AG04450 (cell line): ENCODE measurements at regions not wholly inside any gene's neighbourhood (a gene's known extent, or its start where the extent isn't known, plus 50 kb on each side); places are given as distances from the start of the nearest gene placed in this dataset.
"Not testable (repeated sequence)": the region's sequence is repeated elsewhere in the genome, so short reads cannot be mapped to it uniquely, and the experiment has no call there.

Experiments used
- CTCF ChIA-PET: fragments of 300-600, 350-600 bp; formaldehyde crosslinking; extraction: SDS; loops from one replicate; lab custom pipeline; 2022; ENCODE audit warnings: antibody characterized with exemption, inconsistent platforms; lab: Charles Lee
- POLR2A ChIA-PET: fragments of 350-600 bp; formaldehyde crosslinking; extraction: SDS; loops from one replicate; lab custom pipeline; 2021; ENCODE audit warnings: antibody characterized with exemption, inconsistent platforms; lab: Yijun Ruan, JAX
- DNase-seq: peaks from one replicate; pipeline ENCODE4 v3.0.0-alpha.2; 2011; ENCODE audit warnings: low read depth, low spot score
- H3K27ac ChIP-seq: one replicate; pipeline ENCODE4 v1.5.1; 2012; ENCODE audit warnings: low read depth, low read length, control low read depth
- H3K27me3 ChIP-seq: one replicate; pipeline ENCODE4 v1.6.0; 2012; ENCODE audit warnings: low read length; ENCODE audit not compliant: control insufficient read depth, insufficient read depth
- H3K4me3 ChIP-seq: 2 replicates; pipeline ENCODE4 v1.5.1; 2011; ENCODE audit warnings: mild to moderate bottlenecking, low read depth, low read length, control low read depth
- H3K9me3 ChIP-seq: 2 replicates; pipeline ENCODE4 v1.5.1; 2012; ENCODE audit warnings: low read length; ENCODE audit not compliant: control insufficient read depth, insufficient read depth
- CTCF ChIP-seq: IDR thresholded peaks from 2 replicates; pipeline ENCODE4 v1.5.1; 2011; ENCODE audit warnings: low read depth, low read length, control low read depth, inconsistent platforms

GRCh38 chr5:166281433-166281832 is 2010.0 kb upstream of the WWC1 start:
- POLR2A ChIA-PET, result no interaction called here
- H3K9me3 ChIP-seq, result peaks cover 4% of the 10 kb centered on the region; the same call in 1 of the 2 replicates
- CTCF ChIA-PET, result no interaction called here
- no peak overlapping the region for H3K27ac ChIP-seq
- TF ChIP-seq CTCF, result no peak
- DNase-seq, result no peak
- no peaks in the 10 kb centered on the region for H3K27me3 ChIP-seq
- H3K4me3 ChIP-seq, result no peak overlapping the region

GRCh38 chr5:166282939-166283338 is 2008.5 kb upstream of the WWC1 start:
- CTCF ChIA-PET, result no interaction called here
- peaks cover 4% of the 10 kb centered on the region; the same call in 1 of the 2 replicates for H3K9me3 ChIP-seq
- POLR2A ChIA-PET, result no interaction called here
- no peak overlapping the region for H3K27ac ChIP-seq
- no peaks in the 10 kb centered on the region for H3K27me3 ChIP-seq
- DNase-seq, result no peak
- H3K4me3 ChIP-seq, result no peak overlapping the region
- TF ChIP-seq CTCF, result no peak

GRCh38 chr5:166285361-166285760 is 2006.1 kb upstream of the WWC1 start:
- no peak for TF ChIP-seq CTCF
- H3K27me3 ChIP-seq, result no peaks in the 10 kb centered on the region
- DNase-seq, result no peak
- ChIA-PET CTCF (no interaction called here), POLR2A (no interaction called here)
- no peak overlapping the region for H3K4me3 ChIP-seq
- H3K27ac ChIP-seq, result no peak overlapping the region
- H3K9me3 ChIP-seq, result no peaks in the 10 kb centered on the region; the same call in 1 of the 2 replicates

DNA sequence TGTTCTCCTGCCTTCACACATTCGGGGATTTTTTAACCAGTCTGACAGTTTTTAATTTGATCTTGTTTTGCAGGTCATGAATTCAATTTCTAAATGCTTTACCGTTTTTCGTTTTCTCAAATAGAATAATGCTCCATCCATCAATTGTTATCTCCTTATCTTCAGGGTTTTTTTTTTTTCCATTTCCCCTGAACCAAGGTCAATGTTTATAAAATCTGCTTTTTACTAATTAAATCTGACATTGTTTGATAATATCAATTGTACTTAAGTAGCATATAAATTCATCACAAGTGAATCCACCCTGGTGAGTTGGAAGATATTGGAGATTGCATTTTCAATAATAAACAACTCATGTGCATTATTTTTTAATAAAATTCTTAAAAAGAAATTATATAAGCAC is 2004.6 kb upstream of the WWC1 start:
- CTCF ChIA-PET, result no interaction called here
- Histone ChIP-seq H3K9me3 (no peaks in the 10 kb centered on the region; the same call in 1 of the 2 replicates), H3K27me3 (no peaks in the 10 kb centered on the region), H3K27ac (no peak overlapping the region), H3K4me3 (no peak overlapping the region)
- TF ChIP-seq CTCF, result no peak
- POLR2A ChIA-PET, result no interaction called here
- no peak for DNase-seq

GRCh38 chr5:166287866-166288265 is 2003.6 kb upstream of the WWC1 start:
- H3K9me3 ChIP-seq, result no peaks in the 10 kb centered on the region; the same call in 1 of the 2 replicates

GRCh38 chr5:166291800-166292199 is 1999.6 kb upstream of the WWC1 start:
- H3K9me3 ChIP-seq, H3K27me3 ChIP-seq, DNase-seq: not testable (repeated sequence)

More at GRCh38 chr5:166287866-166288265, 2003.6 kb upstream of the WWC1 start:
- no peak for TF ChIP-seq CTCF
- ChIA-PET POLR2A (no interaction called here), CTCF (no interaction called here)
- H3K27ac ChIP-seq, result no peak overlapping the region
- no peak for DNase-seq
- H3K27me3 ChIP-seq, result no peaks in the 10 kb centered on the region
- no peak overlapping the region for H3K4me3 ChIP-seq

More at GRCh38 chr5:166291800-166292199, 1999.6 kb upstream of the WWC1 start:
- H3K4me3 ChIP-seq, CTCF ChIA-PET, POLR2A ChIA-PET, H3K27ac ChIP-seq: not testable (repeated sequence)
